Neural cell (in vitro differentiated cells): ENCODE measurements at regions not wholly inside any gene's neighbourhood (a gene's known extent, or its start where the extent isn't known, plus 50 kb on each side); places are given as distances from the start of the nearest gene placed in this dataset.

ENCODE experiments used
- CTCF ChIP-seq: fragments of 450-650 bp; IDR thresholded peaks from 2 replicates; pipeline ENCODE4 v1.5.1; 2014; ENCODE audit warnings: antibody characterized with exemption, mild to moderate bottlenecking, moderate library complexity; ENCODE audit not compliant: poor library complexity, severe bottlenecking
- EP300 ChIP-seq: fragments of 450-650 bp; conservative IDR thresholded peaks from 2 replicates; pipeline ENCODE4 v1.6.1; 2014; ENCODE audit warnings: antibody characterized with exemption, mild to moderate bottlenecking, moderate library complexity; ENCODE audit not compliant: poor library complexity, severe bottlenecking
- EZH2 ChIP-seq: fragments of 200-600, 300-800 bp; shearing (Covaris generic), sonication (generic); IDR thresholded peaks from 2 replicates; pipeline ENCODE4 v1.6.1; 2014; ENCODE audit warnings: antibody characterized with exemption, low read length, borderline replicate concordance, mild to moderate bottlenecking; ENCODE audit not compliant: insufficient read depth, poor library complexity, severe bottlenecking
- RAD21 ChIP-seq: fragments of 450-650 bp; conservative IDR thresholded peaks from 2 replicates; pipeline ENCODE4 v1.6.1; 2014; ENCODE audit warnings: antibody characterized with exemption, mild to moderate bottlenecking, moderate library complexity
- REST ChIP-seq: IDR thresholded peaks from 2 replicates; pipeline ENCODE4 v1.6.1; 2012; ENCODE audit warnings: borderline replicate concordance

GRCh38 chr16:74143171-74143570 is 153.4 kb upstream of the PSMD7 start:
- TF ChIP-seq RAD21 (no peak), REST (no peak), CTCF (no peak), EP300 (no peak), EZH2 (no peak)
